ENCODE measurements at regions not wholly inside any gene's neighbourhood (a gene's known extent, or its start where the extent isn't known, plus 50 kb on each side); places are given as distances from the start of the nearest gene placed in this dataset.

GRCh38 chr4:30399476-30399875, 320.7 kb upstream of the PCDH7 start:
- Histone ChIP-seq H3K9ac (no peak overlapping the region), H3K79me2 (ENCODE audit: insufficient read depth, low read depth) (no peaks in the 10 kb centered on the region), H2AFZ (ENCODE audit: low read depth) (no peak overlapping the region), H3K27ac (no peak overlapping the region), H3K4me1 (ENCODE audit: low read depth, poor library complexity, severe bottlenecking) (no peaks in the 10 kb centered on the region), H4K20me1 (ENCODE audit: insufficient read depth) (no peaks in the 10 kb centered on the region), H3K27me3 (ENCODE audit: insufficient read depth, low read depth) (no peaks in the 10 kb centered on the region), H3K4me3 (IDR thresholded peaks at IDR 0.05; ENCODE audit: insufficient read depth, low read depth, low read length) (no peak overlapping the region), H3K36me3 (ENCODE audit: insufficient read depth) (no peaks in the 10 kb centered on the region), H3K4me2 (no peak overlapping the region)
- no peak for TF ChIP-seq CTCF (conservative IDR thresholded peaks at IDR 0.05; ENCODE audit: low read depth, low read length)

GRCh38 chr4:30402276-30402675, 317.9 kb upstream of the PCDH7 start:
- no peak for TF ChIP-seq CTCF (conservative IDR thresholded peaks at IDR 0.05; ENCODE audit: low read depth, low read length)
- no peak overlapping the region for H3K27ac ChIP-seq

GRCh38 chr4:30413915-30414314, 306.3 kb upstream of the PCDH7 start:
- Histone ChIP-seq H3K79me2 (ENCODE audit: insufficient read depth, low read depth) (no peaks in the 10 kb centered on the region), H3K36me3 (ENCODE audit: insufficient read depth) (no peaks in the 10 kb centered on the region), H3K4me2 (no peak overlapping the region), H2AFZ (ENCODE audit: low read depth) (no peak overlapping the region), H3K27me3 (ENCODE audit: insufficient read depth, low read depth) (no peaks in the 10 kb centered on the region), H3K9ac (no peak overlapping the region), H3K4me3 (IDR thresholded peaks at IDR 0.05; ENCODE audit: insufficient read depth, low read depth, low read length) (no peak overlapping the region), H3K4me1 (ENCODE audit: low read depth, poor library complexity, severe bottlenecking) (no peaks in the 10 kb centered on the region), H3K27ac (no peak overlapping the region), H4K20me1 (ENCODE audit: insufficient read depth) (no peaks in the 10 kb centered on the region)
- TF ChIP-seq CTCF (conservative IDR thresholded peaks at IDR 0.05; ENCODE audit: low read depth, low read length), result no peak

More at GRCh38 chr4:30402276-30402675, 317.9 kb upstream of the PCDH7 start:
- H3K4me3 ChIP-seq (IDR thresholded peaks at IDR 0.05; ENCODE audit: insufficient read depth, low read depth, low read length), result no peak overlapping the region
- H2AFZ ChIP-seq (ENCODE audit: low read depth), result no peak overlapping the region
- H3K79me2 ChIP-seq (ENCODE audit: insufficient read depth, low read depth), result no peaks in the 10 kb centered on the region
- H3K36me3 ChIP-seq (ENCODE audit: insufficient read depth), result no peaks in the 10 kb centered on the region
- no peaks in the 10 kb centered on the region for H3K27me3 ChIP-seq (ENCODE audit: insufficient read depth, low read depth)
- no peak overlapping the region for H3K9ac ChIP-seq
- no peaks in the 10 kb centered on the region for H3K4me1 ChIP-seq (ENCODE audit: low read depth, poor library complexity, severe bottlenecking)
- H4K20me1 ChIP-seq (ENCODE audit: insufficient read depth), result no peaks in the 10 kb centered on the region
- no peak overlapping the region for H3K4me2 ChIP-seq

- H3K4me3 ChIP-seq (IDR thresholded peaks at IDR 0.05; ENCODE audit: insufficient read depth, low read depth, low read length), result no peak overlapping the region
- H3K4me1 ChIP-seq (ENCODE audit: low read depth, poor library complexity, severe bottlenecking), result no peaks in the 10 kb centered on the region
- no peaks in the 10 kb centered on the region for H4K20me1 ChIP-seq (ENCODE audit: insufficient read depth)
- no peak for TF ChIP-seq CTCF (conservative IDR thresholded peaks at IDR 0.05; ENCODE audit: low read depth, low read length)
- no peak overlapping the region for H2AFZ ChIP-seq (ENCODE audit: low read depth)
- no peak overlapping the region for H3K4me2 ChIP-seq
- H3K27ac ChIP-seq, result no peak overlapping the region
- H3K9ac ChIP-seq, result no peak overlapping the region
- no peaks in the 10 kb centered on the region for H3K27me3 ChIP-seq (ENCODE audit: insufficient read depth, low read depth)
- H3K36me3 ChIP-seq (ENCODE audit: insufficient read depth), result no peaks in the 10 kb centered on the region
- H3K79me2 ChIP-seq (ENCODE audit: insufficient read depth, low read depth), result no peaks in the 10 kb centered on the region
Measured at GRCh38 chr4:30416547-30416946, 303.6 kb upstream of the PCDH7 start.

Measured in KMS-11 (cell line).